Endothelial cell of umbilical vein (primary cell): ENCODE measurements at regions not wholly inside any gene's neighbourhood (a gene's known extent, or its start where the extent isn't known, plus 50 kb on each side); places are given as distances from the start of the nearest gene placed in this dataset.
"Not testable (repeated sequence)": the region's sequence is repeated elsewhere in the genome, so short reads cannot be mapped to it uniquely, and the experiment has no call there.

Experiments
- BruUV-seq: library from RNA; stranded (reverse); fragments of 400-500 nt; replicated peaks from 2 replicates; lab custom pipeline; 2021; lab: Mats Ljungman, UMichigan
- CTCF ChIA-PET: fragments of 300-600, 350-600 bp; sonication (Branson Sonifier 250); formaldehyde crosslinking; loops from one replicate; lab custom pipeline; 2021; ENCODE audit warnings: antibody characterized with exemption, inconsistent platforms; lab: Charles Lee
- POLR2A ChIA-PET: fragments of 300-600, 350-600 bp; sonication (Branson Sonifier 250); formaldehyde crosslinking; loops from one replicate; lab custom pipeline; 2021; ENCODE audit warnings: antibody characterized with exemption, inconsistent platforms; lab: Charles Lee
- DNase-seq: peaks from one replicate; pipeline ENCODE4 v3.0.0-alpha.2; 2011; ENCODE audit warnings: low read depth, low spot score
- FAIRE-seq: peaks from 2 replicates; lab custom pipeline; 2011; peaks lifted over from hg19 to GRCh38; lab: Jason Lieb, UNC
- H2AFZ ChIP-seq: 2 replicates; pipeline ENCODE4 v1.6.0; 2012; ENCODE audit warnings: low read depth, low read length, control low read depth, inconsistent platforms
- H3K27ac ChIP-seq: 2 replicates; pipeline ENCODE4 v1.5.1; 2011; ENCODE audit warnings: low read depth, mild to moderate bottlenecking, control low read depth, low read length, moderate library complexity; ENCODE audit not compliant: insufficient read depth
- H3K27me3 ChIP-seq, 2 experiments: 2 replicates each; pipeline versions ENCODE4 v1.6.0 to v1.6.1; 2011; ENCODE audit warnings: low read length in 2 of 2, mixed read lengths in 1 of 2; ENCODE audit not compliant: control insufficient read depth in 2 of 2, insufficient read depth in 2 of 2
- H3K36me3 ChIP-seq, 2 experiments: 2 replicates in 1 of 2; 3 replicates in 1 of 2; pipeline ENCODE4 v1.5.1; 2011; ENCODE audit warnings: low read length in 2 of 2, mild to moderate bottlenecking in 1 of 2, moderate library complexity in 1 of 2; ENCODE audit not compliant: control insufficient read depth in 2 of 2, insufficient read depth in 2 of 2; ENCODE audit errors: extremely low read depth in 1 of 2
- H3K4me1 ChIP-seq: 3 replicates; pipeline ENCODE4 v1.5.1; 2011; ENCODE audit warnings: mild to moderate bottlenecking, low read length; ENCODE audit not compliant: control insufficient read depth, insufficient read depth; ENCODE audit errors: extremely low read depth
- H3K4me2 ChIP-seq: 2 replicates; pipeline ENCODE4 v1.6.1; 2011; ENCODE audit warnings: low read length, control low read depth, mixed read lengths; ENCODE audit not compliant: insufficient read depth
- H3K4me3 ChIP-seq, 3 experiments: fragments of 200-600 bp in 1 of 3; sonication (generic), shearing (Covaris generic) in 1 of 3; replicated peaks in 1 of 3; 2 replicates each; pipeline ENCODE4 v1.5.1; 2011 to 2016; ENCODE audit warnings: control low read depth in 3 of 3, low read length in 3 of 3, mild to moderate bottlenecking in 2 of 3, inconsistent platforms in 1 of 3, low read depth in 1 of 3, moderate library complexity in 1 of 3; ENCODE audit not compliant: insufficient read depth in 1 of 3
- H3K79me2 ChIP-seq: 2 replicates; pipeline ENCODE4 v1.6.0; 2012; ENCODE audit warnings: low read length, inconsistent platforms; ENCODE audit not compliant: control insufficient read depth, insufficient read depth
- H3K9ac ChIP-seq: replicated peaks from 2 replicates; pipeline ENCODE3; 2011; ENCODE audit warnings: low read length, control low read depth; ENCODE audit not compliant: insufficient read depth; ENCODE audit errors: extremely low read depth
- H3K9me1 ChIP-seq: replicated peaks from 3 replicates; pipeline ENCODE4 v1.6.0; 2011; ENCODE audit warnings: mild to moderate bottlenecking, low read length; ENCODE audit not compliant: control insufficient read depth, insufficient read depth; ENCODE audit errors: extremely low read depth
- H3K9me3 ChIP-seq: replicated peaks from 2 replicates; pipeline ENCODE4 v1.5.1; 2012; ENCODE audit warnings: low read length, inconsistent platforms; ENCODE audit not compliant: control insufficient read depth, insufficient read depth
- H4K20me1 ChIP-seq: replicated peaks from 2 replicates; pipeline ENCODE3; 2011; ENCODE audit warnings: mild to moderate bottlenecking, low read length; ENCODE audit not compliant: control insufficient read depth, insufficient read depth; ENCODE audit errors: extremely low read depth
- EZH2 ChIP-seq: IDR thresholded peaks from 2 replicates; pipeline ENCODE4 v1.6.1; 2012; ENCODE audit warnings: borderline replicate concordance, low read depth, mild to moderate bottlenecking, moderate library complexity, low read length, inconsistent platforms; ENCODE audit not compliant: severe bottlenecking
- FOS ChIP-seq: IDR thresholded peaks from 2 replicates; pipeline ENCODE4 v1.6.1; 2011; ENCODE audit warnings: mild to moderate bottlenecking, low read length, moderate library complexity, borderline replicate concordance; ENCODE audit not compliant: insufficient read depth
- GATA2 ChIP-seq: IDR thresholded peaks from 2 replicates; pipeline ENCODE4 v1.7.0; 2011; ENCODE audit warnings: low read depth, mild to moderate bottlenecking, moderate library complexity, mixed read lengths, low read length; ENCODE audit not compliant: insufficient read length, insufficient read depth
- JUN ChIP-seq: IDR thresholded peaks from 2 replicates; pipeline ENCODE4 v1.6.1; 2011; ENCODE audit warnings: borderline replicate concordance, low read depth; ENCODE audit not compliant: insufficient read length, insufficient read depth
- MYC ChIP-seq: IDR thresholded peaks from one replicate; pipeline ENCODE4 v1.6.1; 2011; ENCODE audit warnings: mild to moderate bottlenecking, low read depth, low read length
- POLR2A ChIP-seq: IDR thresholded peaks from 2 replicates; pipeline ENCODE4 v1.6.1; 2012; ENCODE audit warnings: low read depth, mild to moderate bottlenecking, control low read depth, low read length
- POLR2AphosphoS5 ChIP-seq: IDR thresholded peaks from 2 replicates; pipeline ENCODE4 v1.6.1; 2012; ENCODE audit warnings: low read depth, mild to moderate bottlenecking, control low read depth, low read length, moderate library complexity; ENCODE audit not compliant: insufficient read depth
- dilution Hi-C: fragments of 300-500 bp; cut with MboI; formaldehyde crosslinking; loops from one replicate; pipeline ENCODE4 v1.15.0; 2019; ENCODE audit warnings: low sequenced_read_pairs; ENCODE audit not compliant: extremely low pct_ligation_motif_present
- intact Hi-C: fragments of 100-400 bp; cut with micrococcal nuclease; formaldehyde crosslinking; loops from one replicate; pipeline ENCODE4 v1.10.0; 2022
- TF ChIP-seq, protein P1 (sequence below): IDR thresholded peaks from 2 replicates; pipeline ENCODE4 v1.6.1; 2011; ENCODE audit not compliant: insufficient read depth, insufficient read length
- TF ChIP-seq, protein P2 (sequence below), 2 donors: IDR thresholded peaks; 1 replicate in 1 of 2; 2 replicates in 1 of 2; pipeline ENCODE4 v1.5.1; 2011; ENCODE audit warnings: low read length in 2 of 2, mild to moderate bottlenecking in 2 of 2, moderate library complexity in 2 of 2, control low read depth in 1 of 2, inconsistent platforms in 1 of 2, low read depth in 1 of 2; ENCODE audit not compliant: insufficient read depth in 1 of 2; ENCODE audit errors: extremely low read depth in 1 of 2

DNA sequence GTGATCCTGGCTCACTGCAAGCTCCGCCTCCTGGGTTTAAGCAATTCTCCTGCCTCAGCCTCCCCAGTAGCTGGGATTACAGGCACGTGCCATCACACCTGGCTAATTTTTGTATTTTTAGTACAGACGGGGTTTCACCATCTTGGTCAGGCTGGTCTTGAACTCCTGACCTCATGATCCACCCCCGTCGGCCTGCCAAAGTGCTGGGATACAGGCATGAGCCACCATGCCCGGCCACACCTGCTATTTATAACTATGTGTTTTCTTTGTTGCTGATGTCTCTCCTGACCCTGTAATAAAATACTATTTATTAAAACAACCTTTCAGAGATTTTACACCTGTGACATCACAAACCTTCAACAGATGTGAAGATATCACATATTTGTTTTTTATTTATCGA, 736.5 kb upstream of the PCDH15 start:
- H3K9ac ChIP-seq, H4K20me1 ChIP-seq, FAIRE-seq, H3K36me3 ChIP-seq, DNase-seq, dilution Hi-C loops, H2AFZ ChIP-seq, BruUV-seq, H3K27me3 ChIP-seq, H3K4me1 ChIP-seq, H3K79me2 ChIP-seq, POLR2A ChIA-PET, intact Hi-C loops, H3K9me3 ChIP-seq, H3K9me1 ChIP-seq, CTCF ChIA-PET, H3K27ac ChIP-seq, H3K4me3 ChIP-seq, H3K4me2 ChIP-seq: not testable (repeated sequence)

DNA sequence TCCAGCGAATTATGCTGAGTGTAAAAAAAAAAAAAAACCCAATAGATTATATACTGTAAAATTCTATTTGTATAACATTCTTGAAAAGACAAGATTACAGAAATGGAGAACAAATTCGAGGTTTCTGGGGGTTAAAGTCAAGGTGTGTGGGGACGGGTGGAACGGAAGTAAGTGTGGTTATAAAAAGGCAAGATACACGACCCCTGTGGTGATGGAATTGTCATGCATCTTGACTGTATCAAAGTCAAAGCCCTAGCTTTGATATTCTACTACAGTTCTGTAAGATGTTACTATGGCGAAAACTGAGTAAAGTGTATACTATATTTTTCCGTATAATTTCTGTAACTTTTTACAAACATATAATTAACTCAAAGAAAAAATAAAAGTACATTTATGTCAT, 718.2 kb upstream of the PCDH15 start:
- CTCF ChIA-PET, result no interaction called here
- no peaks in the 10 kb centered on the region for H4K20me1 ChIP-seq
- H3K4me3 ChIP-seq, result no peak overlapping the region
- BruUV-seq, result no TSS peak
- H3K27ac ChIP-seq, result no peak overlapping the region
- no peaks in the 10 kb centered on the region for H3K79me2 ChIP-seq
- H2AFZ ChIP-seq, result no peak overlapping the region
- no peak overlapping the region for H3K4me2 ChIP-seq
- H3K4me1 ChIP-seq, result no peaks in the 10 kb centered on the region
- DNase-seq, result no peak
- no peak overlapping the region for H3K9ac ChIP-seq
- no peaks in the 10 kb centered on the region for H3K27me3 ChIP-seq
- POLR2A ChIA-PET, result no interaction called here
- no peak for FAIRE-seq
- intact Hi-C loops (no loop called here), dilution Hi-C loops (no loop called here)
- no peaks in the 10 kb centered on the region for H3K9me3 ChIP-seq
- no peaks in the 10 kb centered on the region for H3K36me3 ChIP-seq
- TF ChIP-seq MYC, result no peak
- TF ChIP-seq GATA2, result no peak
- no peak for TF ChIP-seq JUN
- TF ChIP-seq, protein P1, sequence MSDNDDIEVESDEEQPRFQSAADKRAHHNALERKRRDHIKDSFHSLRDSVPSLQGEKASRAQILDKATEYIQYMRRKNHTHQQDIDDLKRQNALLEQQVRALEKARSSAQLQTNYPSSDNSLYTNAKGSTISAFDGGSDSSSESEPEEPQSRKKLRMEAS, result no peak
- no peak for TF ChIP-seq FOS
- no peak for TF ChIP-seq POLR2A
- TF ChIP-seq, protein P2, sequence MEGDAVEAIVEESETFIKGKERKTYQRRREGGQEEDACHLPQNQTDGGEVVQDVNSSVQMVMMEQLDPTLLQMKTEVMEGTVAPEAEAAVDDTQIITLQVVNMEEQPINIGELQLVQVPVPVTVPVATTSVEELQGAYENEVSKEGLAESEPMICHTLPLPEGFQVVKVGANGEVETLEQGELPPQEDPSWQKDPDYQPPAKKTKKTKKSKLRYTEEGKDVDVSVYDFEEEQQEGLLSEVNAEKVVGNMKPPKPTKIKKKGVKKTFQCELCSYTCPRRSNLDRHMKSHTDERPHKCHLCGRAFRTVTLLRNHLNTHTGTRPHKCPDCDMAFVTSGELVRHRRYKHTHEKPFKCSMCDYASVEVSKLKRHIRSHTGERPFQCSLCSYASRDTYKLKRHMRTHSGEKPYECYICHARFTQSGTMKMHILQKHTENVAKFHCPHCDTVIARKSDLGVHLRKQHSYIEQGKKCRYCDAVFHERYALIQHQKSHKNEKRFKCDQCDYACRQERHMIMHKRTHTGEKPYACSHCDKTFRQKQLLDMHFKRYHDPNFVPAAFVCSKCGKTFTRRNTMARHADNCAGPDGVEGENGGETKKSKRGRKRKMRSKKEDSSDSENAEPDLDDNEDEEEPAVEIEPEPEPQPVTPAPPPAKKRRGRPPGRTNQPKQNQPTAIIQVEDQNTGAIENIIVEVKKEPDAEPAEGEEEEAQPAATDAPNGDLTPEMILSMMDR (IDR thresholded peaks at IDR 0.05; ENCODE audit: extremely low read depth in 1 of 2, insufficient read depth in 1 of 2, low read depth in 1 of 2, low read length in 2 of 2), result no peak
- no peak for TF ChIP-seq POLR2AphosphoS5
- no peak for TF ChIP-seq EZH2
- H3K9me1 ChIP-seq, result no peaks in the 10 kb centered on the region

DNA sequence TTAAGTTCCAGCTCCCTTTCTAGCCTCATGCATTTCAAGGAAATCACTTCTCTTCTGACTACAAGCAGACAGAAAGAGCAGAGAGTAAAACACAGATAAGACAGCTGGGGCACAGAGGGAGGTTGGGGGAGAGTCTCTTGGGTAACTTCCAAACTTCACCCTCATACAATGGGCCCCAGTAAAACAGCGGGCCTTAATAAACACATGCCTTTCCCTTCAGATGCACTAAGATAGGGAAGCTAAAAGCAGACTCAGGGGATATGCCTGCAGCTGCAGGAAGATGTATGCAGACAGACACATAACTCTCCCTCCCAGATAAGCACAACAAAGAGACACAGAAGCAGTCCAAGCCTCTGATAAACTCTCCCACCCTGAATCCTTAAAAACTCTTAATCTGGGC, 717.4 kb upstream of the PCDH15 start:
- H3K9me3 ChIP-seq, dilution Hi-C loops, H4K20me1 ChIP-seq, H3K4me1 ChIP-seq, H3K36me3 ChIP-seq, BruUV-seq, intact Hi-C loops, DNase-seq, CTCF ChIA-PET, H3K27me3 ChIP-seq, H3K4me2 ChIP-seq, H3K9ac ChIP-seq, H3K4me3 ChIP-seq, H2AFZ ChIP-seq, H3K9me1 ChIP-seq, H3K79me2 ChIP-seq, FAIRE-seq, POLR2A ChIA-PET, H3K27ac ChIP-seq: not testable (repeated sequence)
